DOHH2 (cell line): ENCODE measurements at regions not wholly inside any gene's neighbourhood (a gene's known extent, or its start where the extent isn't known, plus 50 kb on each side); places are given as distances from the start of the nearest gene placed in this dataset.
"Not testable (repeated sequence)": the region's sequence is repeated elsewhere in the genome, so short reads cannot be mapped to it uniquely, and the experiment has no call there.

Experiments used
- H3F3A ChIP-seq: fragments of 200-600 bp; sonication (generic), shearing (Covaris generic); 2 replicates; pipeline ENCODE4 v1.6.0; 2016; ENCODE audit warnings: antibody characterized with exemption, mild to moderate bottlenecking; ENCODE audit not compliant: control insufficient read depth, insufficient read depth
- H3K27ac ChIP-seq: fragments of 200-600 bp; sonication (generic); 2 replicates; pipeline ENCODE4 v1.5.1; 2014; ENCODE audit warnings: low read depth, mild to moderate bottlenecking, low read length, moderate library complexity
- H3K27me3 ChIP-seq: fragments of 200-600 bp; sonication (generic); 2 replicates; pipeline ENCODE4 v1.6.1; 2014; ENCODE audit warnings: mild to moderate bottlenecking, low read length, mixed read lengths; ENCODE audit not compliant: control insufficient read depth
- H3K36me3 ChIP-seq: fragments of 200-600 bp; sonication (generic); 2 replicates; pipeline ENCODE4 v1.6.1; 2014; ENCODE audit warnings: mild to moderate bottlenecking, low read length, moderate library complexity, mixed read lengths; ENCODE audit not compliant: control insufficient read depth
- H3K4me1 ChIP-seq: fragments of 200-600 bp; sonication (generic); 2 replicates; pipeline ENCODE4 v1.6.1; 2014; ENCODE audit warnings: mild to moderate bottlenecking, low read length, mixed read lengths; ENCODE audit not compliant: control insufficient read depth
- H3K4me2 ChIP-seq: fragments of 200-600 bp; sonication (generic); 2 replicates; pipeline ENCODE4 v1.6.0; 2014; ENCODE audit warnings: mild to moderate bottlenecking, low read length, moderate library complexity
- H3K4me3 ChIP-seq: fragments of 200-600 bp; sonication (generic); 2 replicates; pipeline ENCODE4 v1.5.1; 2014; ENCODE audit warnings: mild to moderate bottlenecking, low read length, mixed read lengths
- H3K79me2 ChIP-seq: fragments of 200-600 bp; sonication (generic); 2 replicates; pipeline ENCODE4 v1.6.1; 2014; ENCODE audit warnings: mild to moderate bottlenecking, low read length, mixed read lengths; ENCODE audit not compliant: control insufficient read depth
- H3K9me2 ChIP-seq: fragments of 200-600 bp; sonication (generic); replicated peaks from 2 replicates; pipeline ENCODE4 v1.6.1; 2014; ENCODE audit warnings: mild to moderate bottlenecking, low read length, mixed read lengths; ENCODE audit not compliant: control insufficient read depth
- H3K9me3 ChIP-seq: fragments of 200-600 bp; sonication (generic); 2 replicates; pipeline ENCODE4 v1.6.1; 2014; ENCODE audit warnings: antibody characterized with exemption, low read length, mixed read lengths; ENCODE audit not compliant: control insufficient read depth, insufficient read depth
- H4K20me1 ChIP-seq: fragments of 200-600 bp; sonication (generic); 2 replicates; pipeline ENCODE4 v1.6.0; 2014; ENCODE audit warnings: low read depth, mild to moderate bottlenecking, antibody characterized with exemption, low read length, moderate library complexity; ENCODE audit not compliant: control insufficient read depth, insufficient read depth
- EZH2phosphoT487 ChIP-seq: fragments of 200-600 bp; sonication (generic); IDR thresholded peaks from 2 replicates; pipeline ENCODE4 v1.6.1; 2017; ENCODE audit warnings: borderline replicate concordance, mild to moderate bottlenecking, antibody characterized with exemption, low read length, moderate library complexity, mixed read lengths
- TF ChIP-seq, protein P1 (sequence below): fragments of 200-600 bp; sonication (generic); IDR thresholded peaks from one replicate; pipeline ENCODE4 v1.5.1; 2014; ENCODE audit warnings: antibody characterized with exemption, mild to moderate bottlenecking, low read depth, low read length; ENCODE audit not compliant: poor library complexity, severe bottlenecking

- not testable (repeated sequence) for H3K27ac ChIP-seq, H3K36me3 ChIP-seq
Observed at GRCh38 chr12:39699079-39699478, 79.5 kb upstream of the ABCD2 start.

GRCh38 chr12:39697108-39697507 lies 77.5 kb upstream of the ABCD2 start:
- Histone ChIP-seq H3K4me3 (no peak overlapping the region), H3K4me1 (no peaks in the 10 kb centered on the region), H3K79me2 (no peaks in the 10 kb centered on the region), H3K9me2 (no peaks in the 10 kb centered on the region), H3K27me3 (no peaks in the 10 kb centered on the region), H3K4me2 (no peak overlapping the region), H3K9me3 (no peaks in the 10 kb centered on the region), H3K36me3 (no peaks in the 10 kb centered on the region), H3F3A (no peaks in the 10 kb centered on the region), H4K20me1 (no peaks in the 10 kb centered on the region), H3K27ac (no peak overlapping the region)
- TF ChIP-seq, protein P1, sequence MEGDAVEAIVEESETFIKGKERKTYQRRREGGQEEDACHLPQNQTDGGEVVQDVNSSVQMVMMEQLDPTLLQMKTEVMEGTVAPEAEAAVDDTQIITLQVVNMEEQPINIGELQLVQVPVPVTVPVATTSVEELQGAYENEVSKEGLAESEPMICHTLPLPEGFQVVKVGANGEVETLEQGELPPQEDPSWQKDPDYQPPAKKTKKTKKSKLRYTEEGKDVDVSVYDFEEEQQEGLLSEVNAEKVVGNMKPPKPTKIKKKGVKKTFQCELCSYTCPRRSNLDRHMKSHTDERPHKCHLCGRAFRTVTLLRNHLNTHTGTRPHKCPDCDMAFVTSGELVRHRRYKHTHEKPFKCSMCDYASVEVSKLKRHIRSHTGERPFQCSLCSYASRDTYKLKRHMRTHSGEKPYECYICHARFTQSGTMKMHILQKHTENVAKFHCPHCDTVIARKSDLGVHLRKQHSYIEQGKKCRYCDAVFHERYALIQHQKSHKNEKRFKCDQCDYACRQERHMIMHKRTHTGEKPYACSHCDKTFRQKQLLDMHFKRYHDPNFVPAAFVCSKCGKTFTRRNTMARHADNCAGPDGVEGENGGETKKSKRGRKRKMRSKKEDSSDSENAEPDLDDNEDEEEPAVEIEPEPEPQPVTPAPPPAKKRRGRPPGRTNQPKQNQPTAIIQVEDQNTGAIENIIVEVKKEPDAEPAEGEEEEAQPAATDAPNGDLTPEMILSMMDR = no peak
- TF ChIP-seq EZH2phosphoT487 = no peak

More at GRCh38 chr12:39699079-39699478, 79.5 kb upstream of the ABCD2 start:
- H3K9me3 ChIP-seq, H4K20me1 ChIP-seq, H3K4me1 ChIP-seq, H3K4me3 ChIP-seq, H3K79me2 ChIP-seq, H3K4me2 ChIP-seq, H3K27me3 ChIP-seq, H3K9me2 ChIP-seq, H3F3A ChIP-seq: not testable (repeated sequence)

DNA sequence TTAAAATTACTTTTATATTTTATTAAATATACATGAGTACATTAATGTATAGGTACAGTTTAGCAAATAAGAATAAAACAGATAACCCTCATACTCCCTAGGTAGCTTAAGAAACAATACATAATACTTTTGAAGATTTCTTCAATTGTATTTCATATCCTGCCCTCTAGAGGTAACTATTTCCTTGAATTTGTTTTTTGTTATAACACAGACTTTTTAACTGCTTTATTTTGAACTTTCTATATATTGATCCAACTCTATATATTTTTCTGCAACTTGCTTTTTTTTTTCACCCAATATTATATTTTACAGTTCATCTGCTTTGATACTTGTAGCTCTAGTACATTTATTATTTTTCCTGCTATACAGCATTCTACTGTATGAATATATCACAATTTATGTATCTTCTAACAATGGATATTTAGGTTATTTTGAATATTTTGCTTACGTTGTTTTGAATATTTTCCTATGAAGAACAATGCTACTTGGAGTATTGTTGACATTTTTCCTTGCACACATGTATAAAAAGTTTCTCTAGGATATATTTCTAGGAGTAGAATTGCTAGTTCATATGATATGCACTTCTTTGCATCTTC lies 72.8 kb upstream of the ABCD2 start:
- no peaks in the 10 kb centered on the region for H3K9me3 ChIP-seq
- no peaks in the 10 kb centered on the region for H3K27me3 ChIP-seq
- no peaks in the 10 kb centered on the region for H4K20me1 ChIP-seq
- H3K9me2 ChIP-seq = no peaks in the 10 kb centered on the region
- no peaks in the 10 kb centered on the region for H3K79me2 ChIP-seq
- H3K4me2 ChIP-seq = no peak overlapping the region
- no peak overlapping the region for H3K4me3 ChIP-seq
- no peak overlapping the region for H3K27ac ChIP-seq
- H3K4me1 ChIP-seq = no peaks in the 10 kb centered on the region
- H3K36me3 ChIP-seq = no peaks in the 10 kb centered on the region
- no peaks in the 10 kb centered on the region for H3F3A ChIP-seq
- TF ChIP-seq, protein P1 = peak; percentile 22
- TF ChIP-seq EZH2phosphoT487 = no peak

DNA sequence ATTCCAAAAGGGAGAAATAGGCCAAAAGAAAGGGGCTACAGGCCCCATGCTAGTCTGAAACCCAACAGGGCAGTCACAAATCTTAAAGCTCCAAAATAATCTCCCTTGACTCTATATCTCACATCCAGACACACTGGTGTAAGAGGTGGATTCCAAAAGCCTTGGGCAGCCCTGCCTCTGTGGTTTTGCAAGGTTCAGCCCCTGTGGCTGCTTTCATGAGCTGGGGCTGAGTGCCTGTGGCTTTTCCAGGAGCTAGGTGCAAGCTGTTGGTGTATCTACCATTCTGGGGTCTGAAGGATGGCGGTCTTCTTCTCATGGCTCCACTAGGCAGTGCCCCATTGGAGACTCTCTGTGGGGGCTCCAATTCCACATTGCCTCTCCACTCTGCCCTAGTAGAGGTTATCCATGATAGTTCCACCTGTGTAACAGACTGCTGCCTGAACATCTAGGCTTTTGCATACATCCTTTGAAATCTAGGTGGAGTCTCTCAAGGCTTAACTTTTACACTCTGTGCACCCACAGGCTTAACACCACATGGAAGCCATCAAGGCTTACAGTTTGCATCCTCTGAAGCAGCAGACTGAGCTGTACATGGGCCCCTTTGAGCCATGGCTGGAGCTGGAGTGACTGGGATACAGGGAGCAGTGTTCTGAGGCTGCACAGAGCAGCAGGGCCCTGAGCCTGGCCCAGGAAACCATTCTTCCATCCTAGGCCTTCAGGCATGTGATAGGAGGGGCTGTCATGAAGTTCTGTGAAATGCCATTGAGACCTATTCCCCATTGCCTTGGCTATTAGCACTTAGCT lies 66.5 kb upstream of the ABCD2 start:
- H3K27ac ChIP-seq = no peak overlapping the region
- no peaks in the 10 kb centered on the region for H3F3A ChIP-seq
- no peak overlapping the region for H3K4me2 ChIP-seq
- no peaks in the 10 kb centered on the region for H3K79me2 ChIP-seq
- no peaks in the 10 kb centered on the region for H3K4me1 ChIP-seq
- no peaks in the 10 kb centered on the region for H3K36me3 ChIP-seq
- H4K20me1 ChIP-seq = no peaks in the 10 kb centered on the region
- no peak for TF ChIP-seq EZH2phosphoT487
- TF ChIP-seq, protein P1 = no peak
- H3K4me3 ChIP-seq = no peak overlapping the region
- H3K9me3 ChIP-seq = no peaks in the 10 kb centered on the region
- no peaks in the 10 kb centered on the region for H3K27me3 ChIP-seq
- H3K9me2 ChIP-seq = no peaks in the 10 kb centered on the region
